ENCODE measurements at regions not wholly inside any gene's neighbourhood (a gene's known extent, or its start where the extent isn't known, plus 50 kb on each side); places are given as distances from the start of the nearest gene placed in this dataset.

DNA sequence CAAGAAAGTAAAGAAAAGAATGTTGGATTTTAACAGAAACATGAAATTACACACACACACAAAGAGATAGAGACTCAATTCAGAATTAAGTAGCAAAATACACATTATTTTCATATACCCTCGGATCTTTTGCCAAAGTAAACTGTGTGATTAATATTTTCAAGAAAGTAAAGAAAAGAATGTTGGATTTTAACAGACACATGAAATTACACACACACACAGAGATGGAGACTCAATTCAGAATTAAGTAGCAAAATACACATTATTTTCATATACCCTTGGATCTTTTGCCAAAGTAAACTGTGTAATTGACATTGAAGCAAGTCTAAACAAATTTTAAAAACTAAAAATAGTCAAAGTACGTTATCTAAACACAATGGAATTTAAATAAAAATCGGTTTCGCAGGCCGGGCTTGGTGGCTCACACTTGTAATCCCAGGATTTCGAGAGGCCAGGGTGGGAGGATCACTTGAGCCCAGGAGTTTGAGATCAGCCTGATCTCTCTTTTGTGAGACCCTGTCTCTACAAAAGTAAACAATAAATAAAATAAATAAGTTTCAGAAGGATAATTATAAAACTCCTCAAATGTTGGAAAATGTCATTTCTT is 337.3 kb upstream of the MAGI2 start:
- DNase-seq (ENCODE audit: low read depth, low spot score) (no peak), FAIRE-seq (peak; percentile 15)
- TF ChIP-seq MAX (IDR thresholded peaks at IDR 0.05; ENCODE audit: insufficient read depth, insufficient read length) (no peak), GATA2 (IDR thresholded peaks at IDR 0.05; ENCODE audit: insufficient read depth, insufficient read length, low read depth, low read length) (no peak), POLR2A (IDR thresholded peaks at IDR 0.05; ENCODE audit: low read depth, low read length) (no peak), POLR2AphosphoS5 (IDR thresholded peaks at IDR 0.05; ENCODE audit: insufficient read depth, low read depth, low read length) (no peak), FOS (IDR thresholded peaks at IDR 0.05; ENCODE audit: borderline replicate concordance, insufficient read depth, low read length) (no peak)
- dilution Hi-C loops (cut with MboI; ENCODE audit: extremely low pct_ligation_motif_present, low sequenced_read_pairs) = no loop called here
- Histone ChIP-seq H3K9ac (replicated peaks; ENCODE audit: extremely low read depth, insufficient read depth, low read length) (no peak overlapping the region), H4K20me1 (replicated peaks; ENCODE audit: control insufficient read depth, extremely low read depth, insufficient read depth, low read length) (no peaks in the 10 kb centered on the region), H3K4me2 (ENCODE audit: insufficient read depth, low read length) (no peak overlapping the region), H3K27me3 (ENCODE audit: control insufficient read depth in 2 of 2, insufficient read depth in 2 of 2, low read length in 2 of 2) (no peaks in the 10 kb centered on the region), H3K36me3 (ENCODE audit: control insufficient read depth in 2 of 2, extremely low read depth in 1 of 2, insufficient read depth in 2 of 2, low read length in 2 of 2) (no peaks in the 10 kb centered on the region), H3K79me2 (ENCODE audit: control insufficient read depth, insufficient read depth, low read length) (no peaks in the 10 kb centered on the region), H2AFZ (ENCODE audit: low read depth, low read length) (no peak overlapping the region), H3K9me3 (replicated peaks; ENCODE audit: control insufficient read depth, insufficient read depth, low read length) (no peaks in the 10 kb centered on the region), H3K27ac (ENCODE audit: insufficient read depth, low read depth, low read length) (no peak overlapping the region), H3K4me3 (replicated peaks in 1 of 3; ENCODE audit: insufficient read depth in 1 of 3, low read depth in 1 of 3, low read length in 3 of 3) (no peak overlapping the region), H3K9me1 (replicated peaks; ENCODE audit: control insufficient read depth, extremely low read depth, insufficient read depth, low read length) (no peaks in the 10 kb centered on the region), H3K4me1 (ENCODE audit: control insufficient read depth, extremely low read depth, insufficient read depth, low read length) (no peaks in the 10 kb centered on the region)
- POLR2A ChIA-PET = no interaction called here
- intact Hi-C loops (cut with micrococcal nuclease) = no loop called here
- CTCF ChIA-PET = no interaction called here
- no TSS peak for BruUV-seq (replicated peaks)

GRCh38 chr7:79789584-79790345 is 336.3 kb upstream of the MAGI2 start:
- Histone ChIP-seq H3K27me3 (ENCODE audit: control insufficient read depth in 2 of 2, insufficient read depth in 2 of 2, low read length in 2 of 2) (no peaks in the 10 kb centered on the region), H3K9me3 (replicated peaks; ENCODE audit: control insufficient read depth, insufficient read depth, low read length) (no peaks in the 10 kb centered on the region), H4K20me1 (replicated peaks; ENCODE audit: control insufficient read depth, extremely low read depth, insufficient read depth, low read length) (no peaks in the 10 kb centered on the region), H3K9ac (replicated peaks; ENCODE audit: extremely low read depth, insufficient read depth, low read length) (no peak overlapping the region), H3K36me3 (ENCODE audit: control insufficient read depth in 2 of 2, extremely low read depth in 1 of 2, insufficient read depth in 2 of 2, low read length in 2 of 2) (no peaks in the 10 kb centered on the region), H3K79me2 (ENCODE audit: control insufficient read depth, insufficient read depth, low read length) (no peaks in the 10 kb centered on the region), H3K4me2 (ENCODE audit: insufficient read depth, low read length) (no peak overlapping the region), H2AFZ (ENCODE audit: low read depth, low read length) (no peak overlapping the region), H3K4me1 (ENCODE audit: control insufficient read depth, extremely low read depth, insufficient read depth, low read length) (no peaks in the 10 kb centered on the region), H3K4me3 (replicated peaks in 1 of 3; ENCODE audit: insufficient read depth in 1 of 3, low read depth in 1 of 3, low read length in 3 of 3) (no peak overlapping the region), H3K9me1 (replicated peaks; ENCODE audit: control insufficient read depth, extremely low read depth, insufficient read depth, low read length) (no peaks in the 10 kb centered on the region), H3K27ac (ENCODE audit: insufficient read depth, low read depth, low read length) (no peak overlapping the region)
- no peak for FAIRE-seq
- ChIA-PET CTCF (no interaction called here), POLR2A (no interaction called here)
- TF ChIP-seq POLR2AphosphoS5 (IDR thresholded peaks at IDR 0.05; ENCODE audit: insufficient read depth, low read depth, low read length) (no peak), MYC (IDR thresholded peaks at IDR 0.05; ENCODE audit: low read depth, low read length) (no peak), POLR2A (IDR thresholded peaks at IDR 0.05; ENCODE audit: low read depth, low read length) (no peak), FOS (IDR thresholded peaks at IDR 0.05; ENCODE audit: borderline replicate concordance, insufficient read depth, low read length) (no peak), EZH2 (IDR thresholded peaks at IDR 0.05; ENCODE audit: borderline replicate concordance, low read depth, low read length, severe bottlenecking) (no peak), MAX (IDR thresholded peaks at IDR 0.05; ENCODE audit: insufficient read depth, insufficient read length) (no peak), JUN (IDR thresholded peaks at IDR 0.05; ENCODE audit: borderline replicate concordance, insufficient read depth, insufficient read length, low read depth) (no peak), GATA2 (IDR thresholded peaks at IDR 0.05; ENCODE audit: insufficient read depth, insufficient read length, low read depth, low read length) (no peak)
- TF ChIP-seq, protein P1, sequence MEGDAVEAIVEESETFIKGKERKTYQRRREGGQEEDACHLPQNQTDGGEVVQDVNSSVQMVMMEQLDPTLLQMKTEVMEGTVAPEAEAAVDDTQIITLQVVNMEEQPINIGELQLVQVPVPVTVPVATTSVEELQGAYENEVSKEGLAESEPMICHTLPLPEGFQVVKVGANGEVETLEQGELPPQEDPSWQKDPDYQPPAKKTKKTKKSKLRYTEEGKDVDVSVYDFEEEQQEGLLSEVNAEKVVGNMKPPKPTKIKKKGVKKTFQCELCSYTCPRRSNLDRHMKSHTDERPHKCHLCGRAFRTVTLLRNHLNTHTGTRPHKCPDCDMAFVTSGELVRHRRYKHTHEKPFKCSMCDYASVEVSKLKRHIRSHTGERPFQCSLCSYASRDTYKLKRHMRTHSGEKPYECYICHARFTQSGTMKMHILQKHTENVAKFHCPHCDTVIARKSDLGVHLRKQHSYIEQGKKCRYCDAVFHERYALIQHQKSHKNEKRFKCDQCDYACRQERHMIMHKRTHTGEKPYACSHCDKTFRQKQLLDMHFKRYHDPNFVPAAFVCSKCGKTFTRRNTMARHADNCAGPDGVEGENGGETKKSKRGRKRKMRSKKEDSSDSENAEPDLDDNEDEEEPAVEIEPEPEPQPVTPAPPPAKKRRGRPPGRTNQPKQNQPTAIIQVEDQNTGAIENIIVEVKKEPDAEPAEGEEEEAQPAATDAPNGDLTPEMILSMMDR (IDR thresholded peaks at IDR 0.05; ENCODE audit: extremely low read depth in 1 of 2, insufficient read depth in 1 of 2, low read depth in 1 of 2, low read length in 2 of 2) = no peak
- dilution Hi-C loops (cut with MboI; ENCODE audit: extremely low pct_ligation_motif_present, low sequenced_read_pairs) (no loop called here), intact Hi-C loops (cut with micrococcal nuclease) (no loop called here)
- DNase-seq (ENCODE audit: low read depth, low spot score) = no peak
- BruUV-seq (replicated peaks) = no TSS peak

Measured in endothelial cell of umbilical vein (primary cell).